Astrocyte (in vitro differentiated cells and primary cell): ENCODE measurements at regions not wholly inside any gene's neighbourhood (a gene's known extent, or its start where the extent isn't known, plus 50 kb on each side); places are given as distances from the start of the nearest gene placed in this dataset.

Experiments used
- DNase-seq: peaks from one replicate; pipeline ENCODE4 v3.0.0-alpha.2; 2010; ENCODE audit warnings: low read depth
- FAIRE-seq: peaks from 2 replicates; lab custom pipeline; 2011; peaks lifted over from hg19 to GRCh38; lab: Jason Lieb, UNC
- H2AFZ ChIP-seq: 2 replicates; pipeline ENCODE4 v1.6.0; 2012; ENCODE audit warnings: low read depth, low read length, inconsistent platforms
- H3K27ac ChIP-seq: 2 replicates; pipeline ENCODE4 v1.5.1; 2011; ENCODE audit warnings: low read depth, low read length, inconsistent platforms
- H3K27me3 ChIP-seq: 2 replicates; pipeline ENCODE4 v1.6.0; 2011; ENCODE audit warnings: low read length, inconsistent platforms; ENCODE audit not compliant: insufficient read depth
- H3K36me3 ChIP-seq: 2 replicates; pipeline ENCODE4 v1.5.1; 2011; ENCODE audit warnings: low read length, inconsistent platforms; ENCODE audit not compliant: insufficient read depth
- H3K4me1 ChIP-seq: 2 replicates; pipeline ENCODE4 v1.5.1; 2011; ENCODE audit warnings: low read length, inconsistent platforms; ENCODE audit not compliant: insufficient read depth
- H3K4me2 ChIP-seq: 2 replicates; pipeline ENCODE4 v1.6.0; 2012; ENCODE audit warnings: low read length, inconsistent platforms
- H3K4me3 ChIP-seq: 2 replicates; pipeline ENCODE4 v1.5.1; 2011; ENCODE audit warnings: low read depth, mild to moderate bottlenecking, low read length, inconsistent platforms; ENCODE audit not compliant: insufficient read depth
- H3K79me2 ChIP-seq: 2 replicates; pipeline ENCODE4 v1.6.0; 2012; ENCODE audit warnings: mild to moderate bottlenecking, low read length, inconsistent platforms; ENCODE audit not compliant: insufficient read depth
- H3K9ac ChIP-seq: 2 replicates; pipeline ENCODE4 v1.6.0; 2012; ENCODE audit warnings: mild to moderate bottlenecking, low read length, inconsistent platforms
- H3K9me3 ChIP-seq: 2 replicates; pipeline ENCODE4 v1.5.1; 2012; ENCODE audit warnings: low read depth, mild to moderate bottlenecking, low read length, inconsistent platforms; ENCODE audit not compliant: insufficient read depth
- H4K20me1 ChIP-seq: 2 replicates; pipeline ENCODE4 v1.6.0; 2012; ENCODE audit warnings: low read length, inconsistent platforms; ENCODE audit not compliant: insufficient read depth
- H3K27ac Mint-ChIP-seq: one replicate; pipeline ENCODE4 v1.8.0; 2021; ENCODE audit warnings: mild to moderate bottlenecking, mixed read lengths; ENCODE audit not compliant: unreplicated experiment
- H3K27me3 Mint-ChIP-seq: one replicate; pipeline ENCODE4 v1.8.0; 2021; ENCODE audit warnings: low read depth, mixed read lengths; ENCODE audit not compliant: unreplicated experiment
- H3K36me3 Mint-ChIP-seq: one replicate; pipeline ENCODE4 v1.8.0; 2021; ENCODE audit warnings: low read depth, mixed read lengths; ENCODE audit not compliant: unreplicated experiment
- H3K4me1 Mint-ChIP-seq: one replicate; pipeline ENCODE4 v1.8.0; 2021; ENCODE audit warnings: low read depth, mixed read lengths; ENCODE audit not compliant: unreplicated experiment
- H3K4me3 Mint-ChIP-seq: one replicate; pipeline ENCODE4 v1.8.0; 2021; ENCODE audit warnings: mild to moderate bottlenecking, moderate library complexity, mixed read lengths; ENCODE audit not compliant: unreplicated experiment
- H3K9me3 Mint-ChIP-seq: one replicate; pipeline ENCODE4 v1.8.0; 2021; ENCODE audit warnings: mild to moderate bottlenecking, mixed read lengths; ENCODE audit not compliant: unreplicated experiment
- EZH2 ChIP-seq: IDR thresholded peaks from 2 replicates; pipeline ENCODE4 v1.6.1; 2012; ENCODE audit warnings: mild to moderate bottlenecking, low read length, inconsistent platforms; ENCODE audit not compliant: insufficient read depth
- TF ChIP-seq, protein P1 (sequence below): IDR thresholded peaks from 2 replicates; pipeline ENCODE4 v1.5.1; 2011; ENCODE audit warnings: low read depth, mild to moderate bottlenecking, inconsistent platforms, low read length, moderate library complexity; ENCODE audit not compliant: insufficient read depth

DNA sequence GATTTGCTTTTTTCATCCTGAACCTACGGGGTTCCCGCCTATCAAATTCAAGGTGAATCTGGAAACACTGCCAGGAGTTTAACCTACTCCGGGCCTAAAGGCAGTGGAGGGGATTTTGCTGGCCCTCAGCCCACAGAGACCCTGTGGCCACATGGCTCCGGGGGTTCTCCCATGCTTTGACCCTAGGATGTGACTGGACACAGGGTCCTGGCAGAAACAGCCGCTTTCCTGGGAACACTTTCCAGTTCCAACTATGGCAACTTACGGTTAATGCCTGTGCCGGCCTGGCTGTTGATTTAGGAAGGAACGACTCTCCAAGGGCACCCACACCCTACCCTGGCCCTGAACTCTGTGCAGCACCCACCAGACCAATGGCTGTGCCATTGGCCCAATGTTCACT is 141.7 kb upstream of the RPS6KA2 start:
- Histone ChIP-seq H3K4me2 (no peak overlapping the region), H3K9me3 (no peaks in the 10 kb centered on the region), H3K27me3 (peaks cover 8% of the 10 kb centered on the region), H3K79me2 (no peaks in the 10 kb centered on the region), H3K4me3 (no peak overlapping the region), H2AFZ (no peak overlapping the region), H3K36me3 (no peaks in the 10 kb centered on the region), H3K4me1 (no peaks in the 10 kb centered on the region), H4K20me1 (no peaks in the 10 kb centered on the region), H3K9ac (no peak overlapping the region), H3K27ac (no peak overlapping the region)
- DNase-seq: no peak
- Mint-ChIP-seq H3K27ac (no peak overlapping the region), H3K4me3 (no peak overlapping the region), H3K36me3 (peaks cover 6% of the 10 kb centered on the region), H3K9me3 (no peaks in the 10 kb centered on the region), H3K4me1 (peaks cover 11% of the 10 kb centered on the region), H3K27me3 (peaks cover 9% of the 10 kb centered on the region)
- TF ChIP-seq EZH2: no peak
- TF ChIP-seq, protein P1, sequence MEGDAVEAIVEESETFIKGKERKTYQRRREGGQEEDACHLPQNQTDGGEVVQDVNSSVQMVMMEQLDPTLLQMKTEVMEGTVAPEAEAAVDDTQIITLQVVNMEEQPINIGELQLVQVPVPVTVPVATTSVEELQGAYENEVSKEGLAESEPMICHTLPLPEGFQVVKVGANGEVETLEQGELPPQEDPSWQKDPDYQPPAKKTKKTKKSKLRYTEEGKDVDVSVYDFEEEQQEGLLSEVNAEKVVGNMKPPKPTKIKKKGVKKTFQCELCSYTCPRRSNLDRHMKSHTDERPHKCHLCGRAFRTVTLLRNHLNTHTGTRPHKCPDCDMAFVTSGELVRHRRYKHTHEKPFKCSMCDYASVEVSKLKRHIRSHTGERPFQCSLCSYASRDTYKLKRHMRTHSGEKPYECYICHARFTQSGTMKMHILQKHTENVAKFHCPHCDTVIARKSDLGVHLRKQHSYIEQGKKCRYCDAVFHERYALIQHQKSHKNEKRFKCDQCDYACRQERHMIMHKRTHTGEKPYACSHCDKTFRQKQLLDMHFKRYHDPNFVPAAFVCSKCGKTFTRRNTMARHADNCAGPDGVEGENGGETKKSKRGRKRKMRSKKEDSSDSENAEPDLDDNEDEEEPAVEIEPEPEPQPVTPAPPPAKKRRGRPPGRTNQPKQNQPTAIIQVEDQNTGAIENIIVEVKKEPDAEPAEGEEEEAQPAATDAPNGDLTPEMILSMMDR: no peak
- FAIRE-seq: no peak

DNA sequence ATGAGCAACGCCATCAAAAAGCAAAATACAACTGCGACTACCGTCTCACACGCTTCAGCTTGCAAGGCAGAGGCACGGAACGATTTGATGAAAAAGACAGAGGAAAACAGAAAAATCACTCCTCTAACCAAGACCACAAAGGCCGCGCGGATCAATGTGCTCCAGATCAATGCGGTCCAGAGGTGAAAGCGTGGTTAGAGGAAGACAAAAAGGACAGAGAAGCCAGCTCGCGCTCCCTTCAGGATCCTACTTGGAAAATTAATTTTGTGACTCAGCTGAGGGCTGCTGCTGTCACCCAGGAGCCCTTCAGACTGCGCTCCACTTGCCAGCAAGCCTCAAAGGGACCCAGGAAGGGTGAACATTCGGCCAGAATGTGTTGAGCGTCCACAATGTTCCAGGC is 140.2 kb upstream of the RPS6KA2 start:
- DNase-seq (no peak), FAIRE-seq (no peak)
- Histone ChIP-seq H3K79me2 (no peaks in the 10 kb centered on the region), H3K9me3 (no peaks in the 10 kb centered on the region), H3K27me3 (peaks cover 5% of the 10 kb centered on the region), H3K4me2 (no peak overlapping the region), H4K20me1 (no peaks in the 10 kb centered on the region), H3K4me1 (no peaks in the 10 kb centered on the region), H3K9ac (no peak overlapping the region), H3K36me3 (no peaks in the 10 kb centered on the region), H3K4me3 (no peak overlapping the region), H2AFZ (no peak overlapping the region), H3K27ac (no peak overlapping the region)
- H3K27ac Mint-ChIP-seq: peak overlapping the region; percentile 77
- TF ChIP-seq, protein P1: no peak
- TF ChIP-seq EZH2: no peak
- H3K4me1 Mint-ChIP-seq: peaks cover 11% of the 10 kb centered on the region
- peaks cover 7% of the 10 kb centered on the region for H3K36me3 Mint-ChIP-seq
- no peaks in the 10 kb centered on the region for H3K9me3 Mint-ChIP-seq
- peaks cover 12% of the 10 kb centered on the region for H3K27me3 Mint-ChIP-seq
- H3K4me3 Mint-ChIP-seq: no peak overlapping the region

DNA sequence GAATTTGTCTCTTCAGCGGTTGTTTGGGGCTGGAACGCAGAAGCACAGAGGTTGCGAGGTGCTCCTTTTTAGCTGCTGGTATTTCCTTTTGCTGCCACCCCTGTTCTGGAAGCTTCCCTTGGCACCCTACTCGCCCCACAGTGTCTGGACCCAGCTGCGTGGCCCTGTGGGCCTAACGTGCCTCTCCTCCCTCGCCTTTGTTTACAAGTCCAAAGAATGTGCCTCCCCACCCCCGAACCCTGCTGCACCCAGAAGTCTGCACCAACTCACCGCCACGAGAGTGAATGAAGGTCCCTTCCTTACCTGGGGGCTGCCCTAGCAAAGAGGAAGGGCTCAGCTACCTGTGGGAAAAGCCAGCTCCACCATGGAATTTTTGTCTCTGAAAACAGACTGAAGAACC is 139.7 kb upstream of the RPS6KA2 start:
- Histone ChIP-seq H3K36me3 (no peaks in the 10 kb centered on the region), H3K79me2 (no peaks in the 10 kb centered on the region), H3K4me3 (no peak overlapping the region), H3K9ac (no peak overlapping the region), H3K27me3 (peaks cover 5% of the 10 kb centered on the region), H4K20me1 (no peaks in the 10 kb centered on the region), H3K27ac (no peak overlapping the region), H3K4me1 (no peaks in the 10 kb centered on the region), H2AFZ (no peak overlapping the region), H3K9me3 (no peaks in the 10 kb centered on the region), H3K4me2 (no peak overlapping the region)
- FAIRE-seq (no peak), DNase-seq (no peak)
- H3K27me3 Mint-ChIP-seq: peaks cover 15% of the 10 kb centered on the region
- H3K9me3 Mint-ChIP-seq: no peaks in the 10 kb centered on the region
- H3K27ac Mint-ChIP-seq: peak overlapping the region; percentile 77
- TF ChIP-seq, protein P1: no peak
- no peak for TF ChIP-seq EZH2
- peaks cover 7% of the 10 kb centered on the region for H3K36me3 Mint-ChIP-seq
- peaks cover 11% of the 10 kb centered on the region for H3K4me1 Mint-ChIP-seq
- H3K4me3 Mint-ChIP-seq: no peak overlapping the region
